Right atrium auricular region (tissue), 2 donors: ENCODE measurements at regions not wholly inside any gene's neighbourhood (a gene's known extent, or its start where the extent isn't known, plus 50 kb on each side); places are given as distances from the start of the nearest gene placed in this dataset.

Source experiments
- DNase-seq: peaks from one replicate; pipeline ENCODE4 v3.0.0-alpha.2; 2019; ENCODE audit warnings: low spot score
- H3K27ac ChIP-seq, 2 donors: fragments of 200-600 bp; sonication (generic); 1 replicate in 1 of 2; 2 replicates in 1 of 2; pipeline ENCODE4 v1.5.1; 2016 to 2019
- H3K27me3 ChIP-seq, 2 donors: fragments of 200-600 bp; sonication (generic); one replicate each; pipeline versions ENCODE4 v1.5.1 to v1.6.0; 2017 to 2019
- H3K36me3 ChIP-seq: fragments of 200-600 bp; sonication (generic); one replicate; pipeline ENCODE4 v1.5.1; 2016
- H3K4me1 ChIP-seq, 2 donors: fragments of 200-600 bp; sonication (generic); one replicate each; pipeline versions ENCODE4 v1.5.1 to v1.6.0; 2017 to 2019
- H3K4me3 ChIP-seq, 2 donors: fragments of 200-600 bp; sonication (generic); 1 replicate in 1 of 2; 2 replicates in 1 of 2; pipeline ENCODE4 v1.5.1; 2017 to 2019; ENCODE audit warnings: mild to moderate bottlenecking in 1 of 2, moderate library complexity in 1 of 2
- H3K9me3 ChIP-seq, 2 donors: fragments of 200-600 bp; sonication (generic); one replicate each; pipeline ENCODE4 v1.5.1; 2019
- CTCF ChIP-seq, 2 donors: fragments of 200-600 bp; sonication (generic); IDR thresholded peaks; one replicate each; pipeline ENCODE4 v1.5.1; 2019; ENCODE audit warnings: antibody characterized with exemption in 2 of 2

- no peak for DNase-seq
- no peak overlapping the region for H3K4me3 ChIP-seq
- no peak for TF ChIP-seq CTCF (IDR thresholded peaks at IDR 0.05)
- no peaks in the 10 kb centered on the region for H3K27me3 ChIP-seq
- no peak overlapping the region for H3K27ac ChIP-seq
- no peaks in the 10 kb centered on the region for H3K36me3 ChIP-seq
- no peaks in the 10 kb centered on the region for H3K4me1 ChIP-seq
- H3K9me3 ChIP-seq: no peaks in the 10 kb centered on the region
Observed at GRCh38 chr18:42341423-42341822, 386.4 kb downstream of the PIK3C3 start.

GRCh38 chr18:42348722-42349121 is 393.7 kb downstream of the PIK3C3 start:
- Histone ChIP-seq H3K4me3 (no peak overlapping the region), H3K4me1 (no peaks in the 10 kb centered on the region), H3K9me3 (no peaks in the 10 kb centered on the region), H3K27ac (no peak overlapping the region), H3K36me3 (no peaks in the 10 kb centered on the region), H3K27me3 (no peaks in the 10 kb centered on the region)
- TF ChIP-seq CTCF (IDR thresholded peaks at IDR 0.05): no peak
- DNase-seq: no peak

GRCh38 chr18:42351455-42351854 is 396.4 kb downstream of the PIK3C3 start:
- Histone ChIP-seq H3K27ac (no peak overlapping the region), H3K4me1 (no peaks in the 10 kb centered on the region), H3K9me3 (no peaks in the 10 kb centered on the region), H3K36me3 (no peaks in the 10 kb centered on the region), H3K27me3 (no peaks in the 10 kb centered on the region), H3K4me3 (no peak overlapping the region)
- TF ChIP-seq CTCF (IDR thresholded peaks at IDR 0.05): no peak
- DNase-seq: no peak

DNA sequence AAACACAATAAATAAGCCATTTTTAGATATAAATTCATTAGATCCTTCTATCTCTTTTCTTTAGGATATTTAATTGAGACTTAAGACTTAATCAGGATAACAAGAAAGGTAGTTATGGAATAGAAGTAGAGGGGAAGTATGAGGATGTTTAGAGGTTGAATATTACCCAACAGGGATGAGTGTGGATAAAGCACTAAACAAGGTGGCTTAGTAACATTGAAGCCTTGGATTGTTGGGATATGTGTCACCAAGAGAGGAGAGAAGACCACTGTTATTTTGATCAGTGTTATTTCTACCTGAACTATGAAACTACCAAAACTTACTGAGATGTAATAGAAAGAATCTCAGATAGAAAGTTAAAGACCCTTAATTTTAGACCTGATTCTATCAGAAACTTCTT is 405.7 kb downstream of the PIK3C3 start:
- DNase-seq: no peak
- Histone ChIP-seq H3K36me3 (no peaks in the 10 kb centered on the region), H3K27me3 (no peaks in the 10 kb centered on the region), H3K4me3 (no peak overlapping the region), H3K4me1 (no peaks in the 10 kb centered on the region), H3K9me3 (no peaks in the 10 kb centered on the region), H3K27ac (no peak overlapping the region)
- no peak for TF ChIP-seq CTCF (IDR thresholded peaks at IDR 0.05)

DNA sequence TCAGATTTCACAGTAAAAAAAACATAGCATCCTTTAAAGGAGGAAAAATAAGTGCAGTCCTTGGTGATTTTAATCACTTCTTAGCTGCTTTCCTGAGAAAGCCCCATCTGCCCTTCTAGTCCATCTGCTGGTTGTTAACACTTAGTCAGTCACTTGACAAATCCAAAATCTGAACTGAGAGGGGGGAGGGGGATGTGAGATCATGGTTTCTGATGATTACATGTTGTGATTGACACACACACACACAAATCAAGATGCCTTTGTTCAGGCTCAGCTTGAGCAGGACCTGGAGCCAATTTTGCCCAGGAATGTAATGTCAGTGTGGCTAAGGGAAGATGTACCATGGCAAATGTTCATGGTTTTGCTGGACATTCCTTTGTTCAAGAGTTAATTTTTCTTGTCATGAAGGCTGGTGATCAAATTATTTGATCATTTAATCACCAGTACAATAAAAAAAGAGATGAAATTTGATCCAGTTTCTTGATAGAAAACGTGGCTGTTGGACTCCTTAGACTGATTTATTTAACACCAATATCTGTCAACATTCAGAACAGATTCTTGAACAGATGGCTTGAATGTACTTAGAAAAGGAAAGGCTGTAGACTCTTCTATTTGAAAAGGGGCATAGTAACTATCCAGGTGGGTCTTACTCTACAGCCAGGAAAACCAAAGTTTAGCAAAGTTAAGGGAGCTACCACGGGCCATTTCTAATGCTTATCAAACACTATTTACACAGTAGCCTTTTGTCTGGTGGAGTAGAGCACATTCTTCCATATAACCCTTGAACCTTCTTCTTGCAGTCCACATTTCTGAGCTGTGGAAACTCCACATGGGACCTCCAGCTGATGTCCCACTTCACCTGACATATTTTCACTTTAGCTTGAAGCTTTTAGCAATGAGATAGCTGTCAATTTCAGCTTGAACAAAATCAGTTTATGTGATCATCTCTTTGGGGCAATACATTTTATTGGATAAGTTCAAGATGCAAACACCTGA is 408.7 kb downstream of the PIK3C3 start:
- no peak overlapping the region for H3K27ac ChIP-seq
- no peak overlapping the region for H3K4me3 ChIP-seq
- DNase-seq: no peak
- H3K9me3 ChIP-seq: no peaks in the 10 kb centered on the region
- no peaks in the 10 kb centered on the region for H3K4me1 ChIP-seq
- no peak for TF ChIP-seq CTCF (IDR thresholded peaks at IDR 0.05)
- no peaks in the 10 kb centered on the region for H3K27me3 ChIP-seq
- no peaks in the 10 kb centered on the region for H3K36me3 ChIP-seq
